ENCODE measurements at regions not wholly inside any gene's neighbourhood (a gene's known extent, or its start where the extent isn't known, plus 50 kb on each side); places are given as distances from the start of the nearest gene placed in this dataset.

GRCh38 chr20:50428097-50428828 lies 81.9 kb upstream of the PTPN1 start:
- Histone ChIP-seq H3K9me3 (ENCODE audit: control insufficient read depth, low read depth, low read length) (no peaks in the 10 kb centered on the region), H3K4me3 (ENCODE audit: low read length) (no peak overlapping the region), H3K4me1 (ENCODE audit: control insufficient read depth, insufficient read depth, low read length) (peaks cover 24% of the 10 kb centered on the region), H3K27me3 (ENCODE audit: control insufficient read depth, insufficient read depth, low read length) (no peaks in the 10 kb centered on the region), H3K36me3 (ENCODE audit: control insufficient read depth, insufficient read depth, low read length) (no peaks in the 10 kb centered on the region), H3K27ac (ENCODE audit: low read length) (no peak overlapping the region)
- no CpG with 5 or more reads among the region's 6 CpGs for WGBS (ENCODE audit: insufficient coverage, low lambda C conversion rate)
- no peak for DNase-seq

DNA sequence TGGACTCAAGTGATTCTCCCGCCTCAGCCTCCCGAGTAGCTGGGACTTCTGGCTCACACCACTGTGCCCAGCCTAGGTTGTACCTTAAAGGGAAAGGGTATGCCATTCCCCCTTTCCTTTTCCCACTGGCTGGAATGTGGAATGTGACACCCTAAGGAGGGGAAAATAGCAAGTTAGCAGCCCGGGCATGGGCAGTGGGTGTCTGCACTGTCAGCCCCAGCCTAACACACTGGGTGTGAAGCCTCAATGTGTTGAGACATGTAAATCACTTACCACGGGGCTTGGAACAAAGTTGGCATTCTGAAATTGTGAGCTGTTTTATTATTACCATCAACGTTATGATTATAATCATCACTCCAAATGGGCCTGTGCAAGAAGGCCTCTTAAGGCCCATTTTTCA lies 80.8 kb upstream of the PTPN1 start:
- Histone ChIP-seq H3K36me3 (ENCODE audit: control insufficient read depth, insufficient read depth, low read length) (no peaks in the 10 kb centered on the region), H3K27ac (ENCODE audit: low read length) (no peak overlapping the region), H3K27me3 (ENCODE audit: control insufficient read depth, insufficient read depth, low read length) (no peaks in the 10 kb centered on the region), H3K4me1 (ENCODE audit: control insufficient read depth, insufficient read depth, low read length) (peaks cover 16% of the 10 kb centered on the region), H3K4me3 (ENCODE audit: low read length) (no peak overlapping the region), H3K9me3 (ENCODE audit: control insufficient read depth, low read depth, low read length) (no peaks in the 10 kb centered on the region)
- DNase-seq = no peak
- 100% methylated on average over 1 of the region's 5 CpGs for WGBS (ENCODE audit: insufficient coverage, low lambda C conversion rate)

- Histone ChIP-seq H3K4me1 (ENCODE audit: control insufficient read depth, insufficient read depth, low read length) (peaks cover 16% of the 10 kb centered on the region), H3K4me3 (ENCODE audit: low read length) (no peak overlapping the region), H3K27me3 (ENCODE audit: control insufficient read depth, insufficient read depth, low read length) (no peaks in the 10 kb centered on the region), H3K9me3 (ENCODE audit: control insufficient read depth, low read depth, low read length) (no peaks in the 10 kb centered on the region), H3K36me3 (ENCODE audit: control insufficient read depth, insufficient read depth, low read length) (no peaks in the 10 kb centered on the region), H3K27ac (ENCODE audit: low read length) (no peak overlapping the region)
- DNase-seq = no peak
- WGBS (ENCODE audit: insufficient coverage, low lambda C conversion rate) = 80% methylated on average over 1 of the region's 9 CpGs
Observed at GRCh38 chr20:50431066-50431450, 79.1 kb upstream of the PTPN1 start.

GRCh38 chr20:50433001-50433761 lies 77.0 kb upstream of the PTPN1 start:
- H3K36me3 ChIP-seq (ENCODE audit: control insufficient read depth, insufficient read depth, low read length) = no peaks in the 10 kb centered on the region
- H3K4me1 ChIP-seq (ENCODE audit: control insufficient read depth, insufficient read depth, low read length) = peaks cover 3% of the 10 kb centered on the region
- H3K4me3 ChIP-seq (ENCODE audit: low read length) = no peak overlapping the region
- H3K27ac ChIP-seq (ENCODE audit: low read length) = no peak overlapping the region
- no peaks in the 10 kb centered on the region for H3K27me3 ChIP-seq (ENCODE audit: control insufficient read depth, insufficient read depth, low read length)
- no peaks in the 10 kb centered on the region for H3K9me3 ChIP-seq (ENCODE audit: control insufficient read depth, low read depth, low read length)
- no CpG with 5 or more reads among the region's 4 CpGs for WGBS (ENCODE audit: insufficient coverage, low lambda C conversion rate)
- no peak for DNase-seq

DNA sequence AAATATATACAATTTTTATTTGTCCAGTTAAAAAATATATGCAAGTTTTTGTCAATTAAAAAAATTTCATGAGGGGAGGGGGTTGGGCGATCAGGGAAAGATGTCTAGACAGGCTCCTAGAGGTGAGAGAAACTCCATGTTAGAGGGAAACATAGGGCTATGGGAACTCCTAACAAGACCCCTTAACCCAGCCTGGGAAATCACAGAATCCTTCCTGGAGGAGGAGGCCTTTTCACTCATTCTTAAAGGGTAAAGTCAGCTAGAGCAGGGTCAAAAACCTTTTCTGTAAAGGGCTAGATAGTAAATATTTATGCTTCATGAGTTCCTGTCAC lies 75.9 kb upstream of the PTPN1 start:
- Histone ChIP-seq H3K27ac (ENCODE audit: low read length) (no peak overlapping the region), H3K4me1 (ENCODE audit: control insufficient read depth, insufficient read depth, low read length) (no peaks in the 10 kb centered on the region), H3K27me3 (ENCODE audit: control insufficient read depth, insufficient read depth, low read length) (no peaks in the 10 kb centered on the region), H3K36me3 (ENCODE audit: control insufficient read depth, insufficient read depth, low read length) (no peaks in the 10 kb centered on the region), H3K4me3 (ENCODE audit: low read length) (no peak overlapping the region), H3K9me3 (ENCODE audit: control insufficient read depth, low read depth, low read length) (no peaks in the 10 kb centered on the region)
- WGBS (ENCODE audit: insufficient coverage, low lambda C conversion rate) = no CpG with 5 or more reads among the region's 1 CpG
- no peak for DNase-seq

- WGBS (ENCODE audit: insufficient coverage, low lambda C conversion rate) = no CpG with 5 or more reads among the region's 6 CpGs
- no peak overlapping the region for H3K27ac ChIP-seq (ENCODE audit: low read length)
Observed at GRCh38 chr20:50434653-50435396, 75.4 kb upstream of the PTPN1 start.

GRCh38 chr20:50435397-50436051 lies 74.7 kb upstream of the PTPN1 start:
- H3K4me1 ChIP-seq (ENCODE audit: control insufficient read depth, insufficient read depth, low read length) = no peaks in the 10 kb centered on the region
- no peaks in the 10 kb centered on the region for H3K36me3 ChIP-seq (ENCODE audit: control insufficient read depth, insufficient read depth, low read length)
- no peak for DNase-seq
- no peaks in the 10 kb centered on the region for H3K27me3 ChIP-seq (ENCODE audit: control insufficient read depth, insufficient read depth, low read length)
- WGBS (ENCODE audit: insufficient coverage, low lambda C conversion rate) = no CpG with 5 or more reads among the region's 22 CpGs
- no peak overlapping the region for H3K27ac ChIP-seq (ENCODE audit: low read length)
- no peaks in the 10 kb centered on the region for H3K9me3 ChIP-seq (ENCODE audit: control insufficient read depth, low read depth, low read length)
- H3K4me3 ChIP-seq (ENCODE audit: low read length) = no peak overlapping the region

More at GRCh38 chr20:50434653-50435396, 75.4 kb upstream of the PTPN1 start:
- DNase-seq = no peak
- H3K9me3 ChIP-seq (ENCODE audit: control insufficient read depth, low read depth, low read length) = no peaks in the 10 kb centered on the region
- no peaks in the 10 kb centered on the region for H3K36me3 ChIP-seq (ENCODE audit: control insufficient read depth, insufficient read depth, low read length)
- H3K4me3 ChIP-seq (ENCODE audit: low read length) = no peak overlapping the region
- H3K4me1 ChIP-seq (ENCODE audit: control insufficient read depth, insufficient read depth, low read length) = no peaks in the 10 kb centered on the region
- no peaks in the 10 kb centered on the region for H3K27me3 ChIP-seq (ENCODE audit: control insufficient read depth, insufficient read depth, low read length)

DNA sequence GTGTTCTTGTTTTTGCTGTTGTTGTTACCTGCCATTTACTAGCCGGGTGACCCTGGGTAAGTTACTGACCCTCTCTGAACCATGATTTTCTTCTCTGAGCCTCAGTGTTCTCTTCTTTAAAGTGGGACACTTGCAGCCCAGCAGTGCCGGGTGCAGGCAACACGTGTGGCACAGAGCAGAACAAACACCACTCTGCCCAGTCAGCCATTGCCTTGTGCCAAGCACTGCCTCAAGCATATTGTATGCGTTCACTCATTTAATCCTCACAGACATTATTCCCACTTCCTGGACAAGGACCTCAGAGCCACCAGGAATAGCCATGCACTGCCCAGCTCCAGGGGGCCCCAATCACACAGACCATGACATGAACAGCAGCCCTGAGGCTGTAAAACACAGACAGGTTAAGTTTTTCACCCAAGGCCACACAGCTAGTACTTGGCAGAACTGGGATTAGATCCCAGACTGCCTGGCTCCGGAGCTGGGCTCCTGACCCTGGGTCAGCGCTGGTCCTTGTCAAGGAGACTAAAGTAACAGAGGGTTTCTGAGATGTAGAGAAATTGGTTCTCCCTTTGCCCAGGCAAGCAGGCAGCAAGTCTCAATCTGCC lies 74.0 kb upstream of the PTPN1 start:
- Histone ChIP-seq H3K4me1 (ENCODE audit: control insufficient read depth, insufficient read depth, low read length) (peaks cover under 1% of the 10 kb centered on the region), H3K27ac (ENCODE audit: low read length) (no peak overlapping the region), H3K4me3 (ENCODE audit: low read length) (no peak overlapping the region), H3K27me3 (ENCODE audit: control insufficient read depth, insufficient read depth, low read length) (no peaks in the 10 kb centered on the region), H3K36me3 (ENCODE audit: control insufficient read depth, insufficient read depth, low read length) (no peaks in the 10 kb centered on the region), H3K9me3 (ENCODE audit: control insufficient read depth, low read depth, low read length) (no peaks in the 10 kb centered on the region)
- DNase-seq = no peak
- 90% methylated on average over 2 of the region's 6 CpGs for WGBS (ENCODE audit: insufficient coverage, low lambda C conversion rate)

DNA sequence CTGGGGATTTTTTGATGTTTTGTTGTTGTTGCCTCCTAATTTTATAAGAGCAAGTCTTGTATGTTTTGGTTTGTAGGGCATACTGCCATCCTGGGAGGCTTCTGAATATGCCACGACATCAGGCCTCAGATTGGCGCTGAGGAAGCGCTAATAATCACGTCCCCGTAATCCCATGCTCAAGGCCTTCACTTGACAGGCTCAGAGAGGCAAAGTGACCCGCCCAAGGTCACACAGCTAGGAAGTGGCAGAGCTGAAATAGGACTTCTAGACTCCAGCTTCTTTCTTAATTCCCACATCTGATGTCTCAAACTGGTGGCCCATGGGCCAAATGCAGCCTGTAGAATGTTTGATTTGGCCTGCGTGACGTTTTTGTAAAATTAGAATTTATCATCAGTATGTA lies 73.5 kb upstream of the PTPN1 start:
- Histone ChIP-seq H3K27ac (ENCODE audit: low read length) (no peak overlapping the region), H3K27me3 (ENCODE audit: control insufficient read depth, insufficient read depth, low read length) (no peaks in the 10 kb centered on the region), H3K4me3 (ENCODE audit: low read length) (no peak overlapping the region), H3K4me1 (ENCODE audit: control insufficient read depth, insufficient read depth, low read length) (peaks cover 6% of the 10 kb centered on the region), H3K36me3 (ENCODE audit: control insufficient read depth, insufficient read depth, low read length) (no peaks in the 10 kb centered on the region), H3K9me3 (ENCODE audit: control insufficient read depth, low read depth, low read length) (no peaks in the 10 kb centered on the region)
- no peak for DNase-seq
- WGBS (ENCODE audit: insufficient coverage, low lambda C conversion rate) = no CpG with 5 or more reads among the region's 8 CpGs

DNA sequence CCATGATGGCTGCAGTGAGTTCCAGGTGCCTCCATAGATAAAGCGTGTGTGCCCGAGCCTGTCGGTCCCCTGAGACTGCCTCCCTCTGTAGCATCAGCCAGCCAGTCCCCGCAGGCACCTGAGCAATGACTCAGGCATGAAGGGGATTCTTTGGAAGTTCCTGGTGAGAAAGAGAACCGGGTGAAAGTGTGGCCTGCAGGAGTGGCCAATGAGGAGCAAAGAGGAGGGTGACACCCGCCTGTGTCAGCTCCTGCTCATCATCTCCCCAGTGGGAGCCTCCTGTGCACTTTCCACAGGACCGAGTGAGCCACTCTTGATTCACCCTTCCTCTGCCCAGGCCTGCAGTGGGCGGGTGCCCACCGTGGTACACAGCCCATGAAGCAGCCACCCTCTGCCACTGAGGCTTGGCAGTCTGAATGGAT lies 71.2 kb upstream of the PTPN1 start:
- Histone ChIP-seq H3K36me3 (ENCODE audit: control insufficient read depth, insufficient read depth, low read length) (no peaks in the 10 kb centered on the region), H3K4me1 (ENCODE audit: control insufficient read depth, insufficient read depth, low read length) (peaks cover 8% of the 10 kb centered on the region), H3K4me3 (ENCODE audit: low read length) (no peak overlapping the region), H3K27ac (ENCODE audit: low read length) (no peak overlapping the region), H3K9me3 (ENCODE audit: control insufficient read depth, low read depth, low read length) (no peaks in the 10 kb centered on the region), H3K27me3 (ENCODE audit: control insufficient read depth, insufficient read depth, low read length) (no peaks in the 10 kb centered on the region)
- 100% methylated on average over 1 of the region's 9 CpGs for WGBS (ENCODE audit: insufficient coverage, low lambda C conversion rate)
- DNase-seq = no peak

Data from large intestine (tissue), 3 donors.